ENCODE measurements at regions not wholly inside any gene's neighbourhood (a gene's known extent, or its start where the extent isn't known, plus 50 kb on each side); places are given as distances from the start of the nearest gene placed in this dataset.

- peak; percentile 36 for TF ChIP-seq CTCF (IDR thresholded peaks at IDR 0.05; ENCODE audit: unreplicated experiment)
- ChIA-PET CTCF (interaction anchor here (0.6 to 0.8 kb wide), 5 partner anchors 9 to 402 kb away, joined by 3 to 4 read pairs (median 3); no protein-coding TSS in a partner anchor), POLR2A (no interaction called here)
- Mint-ChIP-seq H3K4me1 (ENCODE audit: insufficient read depth, unreplicated experiment) (no peaks in the 10 kb centered on the region), H3K27me3 (ENCODE audit: insufficient read depth, unreplicated experiment) (no peaks in the 10 kb centered on the region), H3K27ac (ENCODE audit: low read depth, unreplicated experiment) (no peak overlapping the region), H3K36me3 (ENCODE audit: insufficient read depth, unreplicated experiment) (no peaks in the 10 kb centered on the region), H3K4me3 (ENCODE audit: unreplicated experiment) (no peak overlapping the region), H3K9me3 (ENCODE audit: unreplicated experiment) (no peaks in the 10 kb centered on the region)
- DNase-seq (ENCODE audit: unreplicated experiment): peak; percentile 11
- no TSS peak for BruUV-seq (replicated peaks)
- intact Hi-C loops (cut with micrococcal nuclease): no loop called here
Observed at GRCh38 chr13:82330499-82330898, 1551.8 kb downstream of the SLITRK1 start.

- Mint-ChIP-seq H3K36me3 (ENCODE audit: insufficient read depth, unreplicated experiment) (no peaks in the 10 kb centered on the region), H3K27me3 (ENCODE audit: insufficient read depth, unreplicated experiment) (no peaks in the 10 kb centered on the region), H3K27ac (ENCODE audit: low read depth, unreplicated experiment) (no peak overlapping the region), H3K4me1 (ENCODE audit: insufficient read depth, unreplicated experiment) (no peaks in the 10 kb centered on the region), H3K9me3 (ENCODE audit: unreplicated experiment) (no peaks in the 10 kb centered on the region), H3K4me3 (ENCODE audit: unreplicated experiment) (no peak overlapping the region)
- no TSS peak for BruUV-seq (replicated peaks)
- no peak for TF ChIP-seq CTCF (IDR thresholded peaks at IDR 0.05; ENCODE audit: unreplicated experiment)
- intact Hi-C loops (cut with micrococcal nuclease): loop anchor here (10.0 kb wide), 1 partner anchor 388 kb away; no protein-coding TSS in a partner anchor
- DNase-seq (ENCODE audit: unreplicated experiment): no peak
- POLR2A ChIA-PET: no interaction called here
- CTCF ChIA-PET: interaction anchor here (0.6 kb wide), 1 partner anchor 129 kb away, joined by 4 read pairs; no protein-coding TSS in a partner anchor
Observed at GRCh38 chr13:82323101-82323500, 1559.2 kb downstream of the SLITRK1 start.

GRCh38 chr13:82305588-82305987 is 1576.7 kb downstream of the SLITRK1 start:
- BruUV-seq (replicated peaks): no TSS peak
- ChIA-PET POLR2A (no interaction called here), CTCF (no interaction called here)
- no peaks in the 10 kb centered on the region for H3K27me3 Mint-ChIP-seq (ENCODE audit: insufficient read depth, unreplicated experiment)
- H3K4me1 Mint-ChIP-seq (ENCODE audit: insufficient read depth, unreplicated experiment): no peaks in the 10 kb centered on the region
- no peak overlapping the region for H3K27ac Mint-ChIP-seq (ENCODE audit: low read depth, unreplicated experiment)
- no peak overlapping the region for H3K4me3 Mint-ChIP-seq (ENCODE audit: unreplicated experiment)
- TF ChIP-seq CTCF (IDR thresholded peaks at IDR 0.05; ENCODE audit: unreplicated experiment): no peak
- DNase-seq (ENCODE audit: unreplicated experiment): no peak
- intact Hi-C loops (cut with micrococcal nuclease): no loop called here
- H3K9me3 Mint-ChIP-seq (ENCODE audit: unreplicated experiment): peaks cover 7% of the 10 kb centered on the region
- no peaks in the 10 kb centered on the region for H3K36me3 Mint-ChIP-seq (ENCODE audit: insufficient read depth, unreplicated experiment)

- Mint-ChIP-seq H3K4me3 (ENCODE audit: unreplicated experiment) (no peak overlapping the region), H3K4me1 (ENCODE audit: insufficient read depth, unreplicated experiment) (no peaks in the 10 kb centered on the region), H3K27me3 (ENCODE audit: insufficient read depth, unreplicated experiment) (no peaks in the 10 kb centered on the region), H3K27ac (ENCODE audit: low read depth, unreplicated experiment) (no peak overlapping the region), H3K9me3 (ENCODE audit: unreplicated experiment) (peaks cover 7% of the 10 kb centered on the region), H3K36me3 (ENCODE audit: insufficient read depth, unreplicated experiment) (no peaks in the 10 kb centered on the region)
- no TSS peak for BruUV-seq (replicated peaks)
- POLR2A ChIA-PET: no interaction called here
- no peak for TF ChIP-seq CTCF (IDR thresholded peaks at IDR 0.05; ENCODE audit: unreplicated experiment)
- intact Hi-C loops (cut with micrococcal nuclease): no loop called here
- CTCF ChIA-PET: no interaction called here
- DNase-seq (ENCODE audit: unreplicated experiment): no peak
Observed at GRCh38 chr13:82298106-82298505, 1584.2 kb downstream of the SLITRK1 start.
